GM20000 (cell line): ENCODE measurements at regions not wholly inside any gene's neighbourhood (a gene's known extent, or its start where the extent isn't known, plus 50 kb on each side); places are given as distances from the start of the nearest gene placed in this dataset.

Experiments used
- DNase-seq: peaks from one replicate; pipeline ENCODE4 v3.0.0; 2012; ENCODE audit warnings: low spot score
- TF ChIP-seq, protein P1 (sequence below): IDR thresholded peaks from 2 replicates; pipeline ENCODE4 v1.5.1; 2012; ENCODE audit warnings: mild to moderate bottlenecking, control low read depth; ENCODE audit errors: extremely low read depth, missing control alignments

DNA sequence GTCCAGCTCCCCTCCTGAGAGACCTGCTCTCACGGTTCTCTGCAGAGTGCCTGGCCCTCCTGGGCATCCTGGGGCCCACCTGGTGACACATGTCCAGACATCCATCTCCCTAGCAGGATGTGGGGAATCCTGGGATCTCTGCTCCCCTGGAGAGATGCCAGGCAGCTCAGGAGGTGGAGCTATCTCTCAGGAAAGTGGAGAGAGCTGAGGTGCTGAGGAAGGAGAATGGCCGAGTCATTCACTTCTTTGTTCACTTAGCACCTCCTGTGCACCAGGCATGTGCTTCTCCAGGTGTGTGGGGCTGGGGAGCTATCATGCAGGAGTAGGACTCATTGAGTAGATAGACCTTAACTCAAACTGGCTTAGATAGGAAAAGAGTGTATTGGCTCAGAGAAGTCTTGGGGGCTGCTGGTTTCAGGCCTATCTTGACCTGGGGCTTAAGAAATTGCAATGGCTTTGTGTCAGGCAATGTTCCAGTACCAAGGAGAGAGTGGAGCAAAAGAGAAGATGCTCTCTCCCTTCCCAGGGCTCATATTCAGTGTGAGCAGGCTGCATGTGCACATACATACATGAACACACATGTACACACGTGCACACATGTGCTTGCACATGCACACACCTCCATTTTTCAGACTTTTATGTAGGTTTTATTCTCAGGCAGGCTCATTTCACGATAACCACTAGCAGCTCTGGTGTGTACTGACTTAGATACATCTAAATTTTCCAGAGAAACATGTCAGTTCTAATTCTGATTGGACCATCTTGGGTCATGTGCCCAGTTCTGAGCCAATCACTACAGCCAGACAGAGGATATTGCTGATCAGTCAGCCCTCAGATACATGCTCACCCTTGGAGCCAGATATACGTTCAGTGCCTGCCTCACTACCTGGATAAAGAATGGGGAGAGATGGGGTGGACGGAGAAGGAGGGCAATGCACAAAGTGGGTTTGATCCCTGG is 437.6 kb downstream of the PTPRU start:
- TF ChIP-seq, protein P1, sequence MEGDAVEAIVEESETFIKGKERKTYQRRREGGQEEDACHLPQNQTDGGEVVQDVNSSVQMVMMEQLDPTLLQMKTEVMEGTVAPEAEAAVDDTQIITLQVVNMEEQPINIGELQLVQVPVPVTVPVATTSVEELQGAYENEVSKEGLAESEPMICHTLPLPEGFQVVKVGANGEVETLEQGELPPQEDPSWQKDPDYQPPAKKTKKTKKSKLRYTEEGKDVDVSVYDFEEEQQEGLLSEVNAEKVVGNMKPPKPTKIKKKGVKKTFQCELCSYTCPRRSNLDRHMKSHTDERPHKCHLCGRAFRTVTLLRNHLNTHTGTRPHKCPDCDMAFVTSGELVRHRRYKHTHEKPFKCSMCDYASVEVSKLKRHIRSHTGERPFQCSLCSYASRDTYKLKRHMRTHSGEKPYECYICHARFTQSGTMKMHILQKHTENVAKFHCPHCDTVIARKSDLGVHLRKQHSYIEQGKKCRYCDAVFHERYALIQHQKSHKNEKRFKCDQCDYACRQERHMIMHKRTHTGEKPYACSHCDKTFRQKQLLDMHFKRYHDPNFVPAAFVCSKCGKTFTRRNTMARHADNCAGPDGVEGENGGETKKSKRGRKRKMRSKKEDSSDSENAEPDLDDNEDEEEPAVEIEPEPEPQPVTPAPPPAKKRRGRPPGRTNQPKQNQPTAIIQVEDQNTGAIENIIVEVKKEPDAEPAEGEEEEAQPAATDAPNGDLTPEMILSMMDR, result no peak
- DNase-seq, result no peak

DNA sequence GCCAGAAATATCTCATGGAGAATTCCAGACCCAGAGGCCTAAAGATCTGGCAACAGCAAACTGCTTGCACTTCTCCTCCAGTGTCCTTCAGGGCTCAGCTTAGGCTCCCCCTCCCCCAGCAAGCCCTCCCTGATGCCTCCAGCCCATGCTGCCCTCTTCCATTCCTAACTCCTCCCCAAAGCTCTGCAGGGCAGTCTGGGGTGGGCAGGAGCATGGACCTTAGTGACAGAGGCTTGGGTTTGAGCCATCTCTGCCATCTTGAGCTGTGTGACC is 436.8 kb downstream of the PTPRU start:
- TF ChIP-seq, protein P1, result no peak
- no peak for DNase-seq

DNA sequence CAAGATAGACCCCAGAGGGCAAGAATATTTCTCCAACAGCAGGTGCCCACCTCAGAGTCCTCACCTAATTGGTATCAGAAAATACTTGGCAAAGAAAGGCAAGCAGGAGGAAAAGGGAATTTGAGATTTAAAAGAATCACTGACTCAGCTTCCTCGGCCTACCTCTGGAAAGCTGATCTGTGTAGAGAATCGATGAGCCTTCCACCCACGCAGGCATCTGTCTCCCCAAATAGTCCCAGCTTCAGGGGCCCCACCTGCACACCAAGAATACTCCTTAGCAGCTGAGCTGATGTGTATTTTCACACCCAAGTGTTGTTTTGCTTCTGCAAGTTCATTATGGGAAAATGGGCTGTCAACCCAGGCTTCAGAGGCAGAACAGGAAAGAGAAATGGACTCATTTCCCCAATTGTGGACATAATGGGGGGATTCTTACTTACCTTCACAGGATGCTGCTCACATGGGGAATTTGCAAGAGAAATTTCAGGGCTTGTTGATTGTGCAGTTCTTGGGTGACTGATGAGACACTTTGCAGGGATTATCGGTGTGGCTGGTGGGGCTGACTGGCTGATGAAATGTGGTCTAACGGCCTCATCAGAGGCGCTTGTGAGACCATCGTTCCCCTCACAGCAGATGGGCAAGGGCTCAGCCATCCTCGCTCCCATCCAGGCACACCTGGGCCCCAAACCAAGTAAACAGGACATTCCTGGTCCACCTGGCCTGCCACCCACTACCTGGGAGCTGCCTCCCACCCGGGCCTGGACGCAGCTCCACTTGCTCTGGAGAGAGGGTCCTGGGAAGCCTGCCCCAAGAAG is 436.3 kb downstream of the PTPRU start:
- TF ChIP-seq, protein P1, result no peak
- DNase-seq, result no peak

DNA sequence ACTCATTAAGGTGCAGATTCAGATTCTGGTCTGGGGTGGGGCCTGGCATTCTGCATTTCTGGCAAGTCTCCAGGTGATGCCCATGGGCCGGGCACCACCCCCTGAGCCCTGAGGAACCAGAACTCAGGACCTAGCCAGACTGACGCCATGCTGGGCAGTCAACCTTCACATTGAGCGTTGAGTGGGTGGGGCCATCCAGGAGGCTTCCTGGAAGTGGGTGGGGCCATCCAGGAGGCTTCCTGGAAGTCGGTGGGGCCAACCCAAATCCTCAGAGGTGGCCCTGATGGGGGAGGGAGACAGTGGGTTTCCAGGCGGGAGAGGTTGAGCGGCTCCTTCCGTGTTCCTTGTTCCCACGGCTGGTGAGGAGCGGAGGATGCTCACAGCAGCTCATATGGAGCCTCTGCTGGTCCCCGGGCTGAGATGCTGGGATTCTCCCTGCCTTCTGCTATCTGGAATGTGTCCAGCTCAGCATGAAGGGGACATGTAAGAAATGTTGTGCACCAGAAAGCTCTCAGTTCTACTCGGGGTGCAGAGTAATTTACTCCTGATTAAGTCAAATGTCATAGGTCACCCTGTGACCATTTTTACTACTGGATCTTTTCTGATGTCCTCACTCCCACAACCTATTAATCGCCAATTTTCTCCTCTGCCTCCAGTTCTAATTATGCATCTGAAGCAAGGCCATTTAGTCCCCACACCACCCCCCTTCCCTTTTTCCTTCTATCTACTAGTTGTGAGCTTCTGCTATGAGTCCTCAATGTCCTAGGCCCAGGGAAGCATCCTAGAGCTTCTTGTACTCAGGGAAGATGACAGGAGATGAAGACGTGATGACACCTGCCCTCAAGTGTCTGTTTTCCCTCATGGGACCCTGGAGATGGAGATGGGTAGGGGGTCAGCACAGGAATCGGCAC is 435.4 kb downstream of the PTPRU start:
- TF ChIP-seq, protein P1, result no peak

DNA sequence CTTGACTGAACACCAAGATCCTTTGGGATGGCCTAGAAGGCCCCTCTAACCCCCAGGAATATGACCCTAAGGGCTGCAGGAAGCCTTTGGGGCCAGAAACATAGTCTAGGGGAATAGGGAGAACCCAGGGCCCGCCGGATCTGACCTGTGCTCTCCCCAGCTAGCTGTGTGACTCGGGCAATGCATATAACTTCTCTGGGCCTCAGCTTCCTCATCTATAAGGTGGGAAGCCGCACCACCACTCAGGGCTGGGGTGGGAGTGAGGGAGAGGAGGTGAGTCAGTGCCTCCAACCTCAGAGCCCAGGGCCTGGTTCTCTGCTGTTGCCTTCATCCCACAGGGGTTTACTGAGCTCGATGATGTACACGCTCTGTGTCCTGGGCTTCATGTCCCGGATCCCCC is 434.4 kb downstream of the PTPRU start:
- TF ChIP-seq, protein P1, result no peak
- DNase-seq, result no peak

More for the DNA sequence above, 435.4 kb downstream of the PTPRU start:
- DNase-seq, result no peak

DNA sequence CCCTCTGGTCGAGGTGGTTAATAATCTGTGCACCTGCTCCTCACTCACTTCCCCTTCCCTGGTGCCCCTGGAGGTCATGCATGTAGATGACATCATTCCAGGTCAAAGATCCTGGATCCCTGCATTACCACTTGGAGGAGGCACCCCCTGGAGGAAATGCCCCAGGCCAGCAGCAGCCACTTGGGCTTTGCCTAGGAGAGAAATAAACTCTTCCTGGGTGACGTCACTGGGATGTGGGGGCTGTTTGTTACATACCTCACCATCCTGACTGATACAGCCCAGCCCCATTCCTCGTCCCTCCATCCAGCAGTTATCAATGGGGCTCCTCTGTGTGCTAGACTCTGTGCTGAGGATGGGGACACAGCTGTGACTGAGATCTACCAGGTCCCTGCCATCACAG is 433.6 kb downstream of the PTPRU start:
- DNase-seq, result no peak
- TF ChIP-seq, protein P1, result no peak
